Astrocyte of the spinal cord (primary cell): ENCODE measurements at regions not wholly inside any gene's neighbourhood (a gene's known extent, or its start where the extent isn't known, plus 50 kb on each side); places are given as distances from the start of the nearest gene placed in this dataset.

Experiments
- DNase-seq: peaks from one replicate; pipeline ENCODE4 v3.0.0; 2011; ENCODE audit warnings: low read depth, low spot score
- H3K4me3 ChIP-seq: 2 replicates; pipeline ENCODE4 v1.5.1; 2011; ENCODE audit warnings: low read depth, mild to moderate bottlenecking, low read length, moderate library complexity
- CTCF ChIP-seq: IDR thresholded peaks from 2 replicates; pipeline ENCODE4 v1.5.1; 2012; ENCODE audit warnings: low read depth, mild to moderate bottlenecking, low read length, inconsistent platforms
- in situ Hi-C: cut with HindIII; loops from 2 replicates; pipeline ENCODE4 v1.10.0; 2017; ENCODE audit warnings: low sequenced_read_pairs

- no peak for DNase-seq
- in situ Hi-C loops: no loop called here
- no peak overlapping the region for H3K4me3 ChIP-seq
- TF ChIP-seq CTCF: no peak
These were observed 222.8 kb downstream of the ARL4C start for GRCh38 chr2:234273887-234274584.

- in situ Hi-C loops: no loop called here
- no peak for DNase-seq
- no peak for TF ChIP-seq CTCF
These were observed 221.8 kb downstream of the SPP2 start for GRCh38 chr2:234272069-234272850.

GRCh38 chr2:234271338-234271737 lies 220.8 kb downstream of the SPP2 start:
- in situ Hi-C loops: no loop called here
- peak; percentile 5 for TF ChIP-seq CTCF
- no peak overlapping the region for H3K4me3 ChIP-seq
- DNase-seq: no peak

More at GRCh38 chr2:234272069-234272850, 221.8 kb downstream of the SPP2 start:
- H3K4me3 ChIP-seq: no peak overlapping the region

- no peak for TF ChIP-seq CTCF
- in situ Hi-C loops: no loop called here
- no peak for DNase-seq
- no peak overlapping the region for H3K4me3 ChIP-seq
These were observed 219.3 kb downstream of the SPP2 start for GRCh38 chr2:234269769-234270204.

- no peak for TF ChIP-seq CTCF
- in situ Hi-C loops: no loop called here
- H3K4me3 ChIP-seq: no peak overlapping the region
- DNase-seq: no peak
These were observed 217.0 kb downstream of the SPP2 start for GRCh38 chr2:234267534-234267933.

GRCh38 chr2:234266952-234267351 lies 216.4 kb downstream of the SPP2 start:
- no peak for TF ChIP-seq CTCF
- DNase-seq: no peak
- H3K4me3 ChIP-seq: no peak overlapping the region
- in situ Hi-C loops: no loop called here
